Activated naive CD8-positive, alpha-beta T cell treated with anti-CD3 and anti-CD28 coated beads, Interleukin-2, amount 50 U/mL, for 24 hours (primary cell): ENCODE measurements at regions not wholly inside any gene's neighbourhood (a gene's known extent, or its start where the extent isn't known, plus 50 kb on each side); places are given as distances from the start of the nearest gene placed in this dataset.
"Not testable (repeated sequence)": the region's sequence is repeated elsewhere in the genome, so short reads cannot be mapped to it uniquely, and the experiment has no call there.

ENCODE experiments used
- ATAC-seq: fragments of 150-1000 bp; cut with Tn5 transposase; one replicate; pipeline ENCODE4 v1.10.0; 2021
- DNase-seq: peaks from one replicate; pipeline ENCODE4 v3.0.0; 2021
- H3K27ac Mint-ChIP-seq: one replicate; pipeline ENCODE4 v1.8.0; 2021; ENCODE audit warnings: mild to moderate bottlenecking, mixed read lengths
- H3K27me3 Mint-ChIP-seq: one replicate; pipeline ENCODE4 v1.8.0; 2021; ENCODE audit warnings: mixed read lengths
- H3K36me3 Mint-ChIP-seq: one replicate; pipeline ENCODE4 v1.8.0; 2021; ENCODE audit warnings: low read depth, mixed read lengths
- H3K4me1 Mint-ChIP-seq: one replicate; pipeline ENCODE4 v1.8.0; 2021; ENCODE audit warnings: mixed read lengths
- H3K4me3 Mint-ChIP-seq: one replicate; pipeline ENCODE4 v1.8.0; 2021; ENCODE audit warnings: mild to moderate bottlenecking, moderate library complexity, mixed read lengths
- H3K9me3 Mint-ChIP-seq: one replicate; pipeline ENCODE4 v1.8.0; 2021; ENCODE audit warnings: mixed read lengths

- Mint-ChIP-seq H3K27me3 (no peaks in the 10 kb centered on the region), H3K4me3 (no peak overlapping the region), H3K4me1 (no peaks in the 10 kb centered on the region), H3K36me3 (no peaks in the 10 kb centered on the region), H3K27ac (no peak overlapping the region), H3K9me3 (no peaks in the 10 kb centered on the region)
- ATAC-seq, result no peak
- DNase-seq, result no peak
Observed at GRCh38 chr7:81492910-81493309, 276.9 kb downstream of the HGF start.

- Mint-ChIP-seq H3K4me3 (no peak overlapping the region), H3K27me3 (no peaks in the 10 kb centered on the region), H3K27ac (no peak overlapping the region), H3K4me1 (no peaks in the 10 kb centered on the region), H3K36me3 (no peaks in the 10 kb centered on the region), H3K9me3 (no peaks in the 10 kb centered on the region)
- DNase-seq (no peak), ATAC-seq (no peak)
Observed at GRCh38 chr7:81492240-81492639, 277.6 kb downstream of the HGF start.

GRCh38 chr7:81491573-81491972, 278.3 kb downstream of the HGF start:
- DNase-seq, result no peak
- Mint-ChIP-seq H3K4me3 (no peak overlapping the region), H3K27ac (no peak overlapping the region), H3K27me3 (no peaks in the 10 kb centered on the region), H3K36me3 (no peaks in the 10 kb centered on the region), H3K4me1 (no peaks in the 10 kb centered on the region), H3K9me3 (no peaks in the 10 kb centered on the region)
- no peak for ATAC-seq

GRCh38 chr7:81488210-81488609, 281.6 kb downstream of the HGF start:
- no peak for DNase-seq
- H3K4me3 Mint-ChIP-seq, result no peak overlapping the region
- H3K9me3 Mint-ChIP-seq, result no peaks in the 10 kb centered on the region
- no peaks in the 10 kb centered on the region for H3K4me1 Mint-ChIP-seq
- H3K27ac Mint-ChIP-seq, result no peak overlapping the region
- H3K36me3 Mint-ChIP-seq, result no peaks in the 10 kb centered on the region
- H3K27me3 Mint-ChIP-seq, result no peaks in the 10 kb centered on the region
- ATAC-seq, result no peak

GRCh38 chr7:81487516-81487915, 282.3 kb downstream of the HGF start:
- H3K27ac Mint-ChIP-seq, result no peak overlapping the region
- H3K9me3 Mint-ChIP-seq, result no peaks in the 10 kb centered on the region
- H3K36me3 Mint-ChIP-seq, result no peaks in the 10 kb centered on the region
- no peaks in the 10 kb centered on the region for H3K27me3 Mint-ChIP-seq
- ATAC-seq, result no peak
- no peaks in the 10 kb centered on the region for H3K4me1 Mint-ChIP-seq
- no peak overlapping the region for H3K4me3 Mint-ChIP-seq
- DNase-seq, result no peak

- no peak overlapping the region for H3K27ac Mint-ChIP-seq
- H3K4me3 Mint-ChIP-seq, result no peak overlapping the region
- H3K36me3 Mint-ChIP-seq, result no peaks in the 10 kb centered on the region
- no peaks in the 10 kb centered on the region for H3K4me1 Mint-ChIP-seq
- H3K27me3 Mint-ChIP-seq, result no peaks in the 10 kb centered on the region
- H3K9me3 Mint-ChIP-seq, result no peaks in the 10 kb centered on the region
- DNase-seq, result no peak
- no peak for ATAC-seq
Observed at GRCh38 chr7:81484261-81484660, 285.6 kb downstream of the HGF start.

GRCh38 chr7:81482600-81483186, 287.2 kb downstream of the HGF start:
- H3K4me3 Mint-ChIP-seq, result no peak overlapping the region
- no peaks in the 10 kb centered on the region for H3K27me3 Mint-ChIP-seq
- H3K27ac Mint-ChIP-seq, result no peak overlapping the region
- H3K4me1 Mint-ChIP-seq, result no peaks in the 10 kb centered on the region
- H3K9me3 Mint-ChIP-seq, result no peaks in the 10 kb centered on the region
- DNase-seq, result no peak
- no peaks in the 10 kb centered on the region for H3K36me3 Mint-ChIP-seq
- ATAC-seq, result no peak

GRCh38 chr7:81478664-81479063, 291.2 kb downstream of the HGF start:
- H3K27me3 Mint-ChIP-seq, result no peaks in the 10 kb centered on the region

GRCh38 chr7:81478201-81478600, 291.6 kb downstream of the HGF start:
- not testable (repeated sequence) for H3K27me3 Mint-ChIP-seq, DNase-seq, H3K4me1 Mint-ChIP-seq, H3K27ac Mint-ChIP-seq, H3K9me3 Mint-ChIP-seq, ATAC-seq, H3K4me3 Mint-ChIP-seq, H3K36me3 Mint-ChIP-seq

More at GRCh38 chr7:81478664-81479063, 291.2 kb downstream of the HGF start:
- H3K9me3 Mint-ChIP-seq, result no peaks in the 10 kb centered on the region
- H3K4me3 Mint-ChIP-seq, result no peak overlapping the region
- ATAC-seq, result no peak
- no peaks in the 10 kb centered on the region for H3K36me3 Mint-ChIP-seq
- no peak overlapping the region for H3K27ac Mint-ChIP-seq
- DNase-seq, result no peak
- no peaks in the 10 kb centered on the region for H3K4me1 Mint-ChIP-seq

- no peaks in the 10 kb centered on the region for H3K4me1 Mint-ChIP-seq
- no peaks in the 10 kb centered on the region for H3K9me3 Mint-ChIP-seq
- H3K36me3 Mint-ChIP-seq, result no peaks in the 10 kb centered on the region
- ATAC-seq, result no peak
- no peak overlapping the region for H3K4me3 Mint-ChIP-seq
- H3K27ac Mint-ChIP-seq, result no peak overlapping the region
- DNase-seq, result no peak
- peaks cover 5% of the 10 kb centered on the region for H3K27me3 Mint-ChIP-seq
Observed at GRCh38 chr7:81473236-81473635, 296.6 kb downstream of the HGF start.

GRCh38 chr7:81470724-81471379, 299.0 kb downstream of the HGF start:
- Mint-ChIP-seq H3K36me3 (no peaks in the 10 kb centered on the region), H3K9me3 (no peaks in the 10 kb centered on the region), H3K4me1 (no peaks in the 10 kb centered on the region), H3K27me3 (peaks cover 5% of the 10 kb centered on the region), H3K4me3 (no peak overlapping the region), H3K27ac (no peak overlapping the region)
- ATAC-seq, result no peak
- DNase-seq, result no peak

GRCh38 chr7:81469869-81470723, 299.8 kb downstream of the HGF start:
- H3K36me3 Mint-ChIP-seq, result no peaks in the 10 kb centered on the region
- H3K4me1 Mint-ChIP-seq, result no peaks in the 10 kb centered on the region
- no peak overlapping the region for H3K4me3 Mint-ChIP-seq
- H3K9me3 Mint-ChIP-seq, result no peaks in the 10 kb centered on the region
- H3K27me3 Mint-ChIP-seq, result peaks cover 5% of the 10 kb centered on the region
- ATAC-seq (peak; percentile 36), DNase-seq (peak; percentile 44)
- H3K27ac Mint-ChIP-seq, result no peak overlapping the region

- no peak overlapping the region for H3K27ac Mint-ChIP-seq
- no peaks in the 10 kb centered on the region for H3K36me3 Mint-ChIP-seq
- ATAC-seq, result no peak
- no peak overlapping the region for H3K4me3 Mint-ChIP-seq
- no peak for DNase-seq
- H3K9me3 Mint-ChIP-seq, result no peaks in the 10 kb centered on the region
- H3K27me3 Mint-ChIP-seq, result peaks cover 5% of the 10 kb centered on the region
- no peaks in the 10 kb centered on the region for H3K4me1 Mint-ChIP-seq
Observed at GRCh38 chr7:81469153-81469868, 300.5 kb downstream of the HGF start.

GRCh38 chr7:81468526-81468925, 301.3 kb downstream of the HGF start:
- DNase-seq, result no peak
- no peaks in the 10 kb centered on the region for H3K36me3 Mint-ChIP-seq
- ATAC-seq, result no peak
- H3K27me3 Mint-ChIP-seq, result peaks cover 5% of the 10 kb centered on the region
- no peak overlapping the region for H3K4me3 Mint-ChIP-seq
- H3K27ac Mint-ChIP-seq, result no peak overlapping the region
- no peaks in the 10 kb centered on the region for H3K4me1 Mint-ChIP-seq
- no peaks in the 10 kb centered on the region for H3K9me3 Mint-ChIP-seq
